Panc1 (cell line): ENCODE measurements at regions not wholly inside any gene's neighbourhood (a gene's known extent, or its start where the extent isn't known, plus 50 kb on each side); places are given as distances from the start of the nearest gene placed in this dataset.

Source experiments
- ATAC-seq: fragments of 200-7000 bp; cut with Tn5 transposase; 2 replicates; pipeline ENCODE4 v1.9.1; 2020; ENCODE audit warnings: mild to moderate bottlenecking, moderate library complexity
- BruUV-seq: library from RNA; stranded (reverse); fragments of 400-500 nt; replicated peaks from 2 replicates; lab custom pipeline; 2021; lab: Mats Ljungman, UMichigan
- CTCF ChIA-PET: fragments of 300-600 bp; sonication (Branson Sonifier 250); formaldehyde crosslinking; loops from one replicate; lab custom pipeline; 2022; ENCODE audit warnings: antibody characterized with exemption; lab: Charles Lee
- POLR2A ChIA-PET: fragments of 300-600 bp; sonication (Branson Sonifier 250); formaldehyde crosslinking; loops from one replicate; lab custom pipeline; 2022; ENCODE audit warnings: antibody characterized with exemption; lab: Charles Lee
- DNase-seq: peaks from one replicate; pipeline ENCODE4 v3.0.0-alpha.2; 2010; ENCODE audit warnings: low read depth, low spot score
- H3K27ac ChIP-seq: 2 replicates; pipeline ENCODE4 v1.5.1; 2011; ENCODE audit warnings: mild to moderate bottlenecking, low read length, inconsistent platforms
- H3K27me3 ChIP-seq: fragments of 200-500 bp; sonication (Bioruptor generic); 2 replicates; pipeline ENCODE4 v1.6.0; 2014; ENCODE audit warnings: low read length, inconsistent platforms; ENCODE audit not compliant: control insufficient read depth, insufficient read depth
- H3K36me3 ChIP-seq: fragments of 200-500 bp; sonication (Bioruptor generic); 2 replicates; pipeline ENCODE4 v1.5.1; 2014; ENCODE audit warnings: inconsistent platforms, mild to moderate bottlenecking, low read length, moderate library complexity; ENCODE audit not compliant: control insufficient read depth, insufficient read depth
- H3K4me1 ChIP-seq: 2 replicates; pipeline ENCODE4 v1.5.1; 2011; ENCODE audit warnings: inconsistent platforms, mild to moderate bottlenecking, low read length, moderate library complexity; ENCODE audit not compliant: control insufficient read depth, insufficient read depth
- H3K4me3 ChIP-seq, 2 experiments: 2 replicates each; pipeline ENCODE4 v1.5.1; 2011 to 2012; ENCODE audit warnings: low read depth in 2 of 2, low read length in 2 of 2, mild to moderate bottlenecking in 2 of 2, inconsistent platforms in 1 of 2, moderate library complexity in 1 of 2
- H3K9me3 ChIP-seq: fragments of 200-500 bp; sonication (Bioruptor generic); 2 replicates; pipeline ENCODE4 v1.5.1; 2014; ENCODE audit warnings: low read depth, mild to moderate bottlenecking, inconsistent platforms, low read length, moderate library complexity; ENCODE audit not compliant: control insufficient read depth, insufficient read depth
- CTCF ChIP-seq: fragments of 450-650 bp; IDR thresholded peaks from 2 replicates; pipeline ENCODE4 v1.5.1; 2017; ENCODE audit warnings: mild to moderate bottlenecking
- POLR2AphosphoS5 ChIP-seq: IDR thresholded peaks from 2 replicates; pipeline ENCODE4 v1.6.1; 2012; ENCODE audit warnings: mild to moderate bottlenecking, low read depth, low read length, moderate library complexity
- REST ChIP-seq, 2 experiments: IDR thresholded peaks; 2 replicates each; pipeline ENCODE4 v1.6.1; 2011 to 2012; ENCODE audit warnings: low read depth in 2 of 2, control low read depth in 1 of 2, low read length in 1 of 2, mild to moderate bottlenecking in 1 of 2, moderate library complexity in 1 of 2; ENCODE audit not compliant: insufficient read depth in 1 of 2
- SIN3A ChIP-seq: IDR thresholded peaks from 2 replicates; pipeline ENCODE4 v1.6.1; 2012; ENCODE audit warnings: low read depth, mild to moderate bottlenecking, low read length, moderate library complexity, borderline replicate concordance; ENCODE audit not compliant: insufficient read depth
- TCF7L2 ChIP-seq: IDR thresholded peaks from 2 replicates; pipeline ENCODE4 v1.6.1; 2011; ENCODE audit warnings: mild to moderate bottlenecking, low read depth, low read length, inconsistent platforms
- in situ Hi-C: cut with HindIII; loops from 2 replicates; pipeline ENCODE4 v1.10.0; 2016; ENCODE audit warnings: low sequenced_read_pairs, low pct_unique_long_range_greater_than_20kb
- intact Hi-C: fragments of 100-400 bp; cut with micrococcal nuclease; formaldehyde crosslinking; loops from one replicate; pipeline ENCODE4 v1.10.0; 2022; ENCODE audit not compliant: unreplicated experiment

- in situ Hi-C loops = no loop called here
- ChIA-PET POLR2A (no interaction called here), CTCF (no interaction called here)
- Histone ChIP-seq H3K9me3 (no peaks in the 10 kb centered on the region), H3K27ac (no peak overlapping the region), H3K27me3 (no peaks in the 10 kb centered on the region; the same call in 1 of the 2 replicates), H3K4me1 (no peaks in the 10 kb centered on the region), H3K4me3 (no peak overlapping the region), H3K36me3 (no peaks in the 10 kb centered on the region)
- no peak for DNase-seq
- intact Hi-C loops = no loop called here
- BruUV-seq = no TSS peak
- TF ChIP-seq TCF7L2 (no peak), CTCF (no peak), SIN3A (no peak), POLR2AphosphoS5 (no peak), REST (IDR thresholded peaks at IDR 0.05; ENCODE audit: insufficient read depth in 1 of 2, low read depth in 2 of 2, low read length in 1 of 2) (no peak)
- no peak for ATAC-seq
These were observed 213.3 kb downstream of the MN1 start for GRCh38 chr22:27588268-27588667.

GRCh38 chr22:27588915-27589314 lies 212.6 kb downstream of the MN1 start:
- POLR2A ChIA-PET = no interaction called here
- no peak for TF ChIP-seq POLR2AphosphoS5
- no peak for TF ChIP-seq TCF7L2
- no peak for TF ChIP-seq REST (IDR thresholded peaks at IDR 0.05; ENCODE audit: insufficient read depth in 1 of 2, low read depth in 2 of 2, low read length in 1 of 2)
- no peak for TF ChIP-seq SIN3A
- TF ChIP-seq CTCF = no peak
- Histone ChIP-seq H3K4me3 (no peak overlapping the region), H3K4me1 (no peaks in the 10 kb centered on the region), H3K36me3 (no peaks in the 10 kb centered on the region), H3K27ac (no peak overlapping the region), H3K9me3 (no peaks in the 10 kb centered on the region), H3K27me3 (no peaks in the 10 kb centered on the region; the same call in 1 of the 2 replicates)
- ATAC-seq (no peak), DNase-seq (no peak)
- intact Hi-C loops (no loop called here), in situ Hi-C loops (no loop called here)
- no TSS peak for BruUV-seq
- CTCF ChIA-PET = no interaction called here
